GM11168 (cell line): ENCODE measurements at regions not wholly inside any gene's neighbourhood (a gene's known extent, or its start where the extent isn't known, plus 50 kb on each side); places are given as distances from the start of the nearest gene placed in this dataset.

Source experiments
- in situ Hi-C: fragments of 300-500 bp; cut with MboI; formaldehyde crosslinking; loops from one replicate; pipeline ENCODE4 v1.12.0; 2022; ENCODE audit warnings: low sequenced_read_pairs; ENCODE audit not compliant: unreplicated experiment

- in situ Hi-C loops = no loop called here
Measured at GRCh38 chr21:35853321-35854239, 206.7 kb downstream of the SETD4 start.

- in situ Hi-C loops = no loop called here
Measured at GRCh38 chr21:35852820-35853219, 207.5 kb downstream of the SETD4 start.

DNA sequence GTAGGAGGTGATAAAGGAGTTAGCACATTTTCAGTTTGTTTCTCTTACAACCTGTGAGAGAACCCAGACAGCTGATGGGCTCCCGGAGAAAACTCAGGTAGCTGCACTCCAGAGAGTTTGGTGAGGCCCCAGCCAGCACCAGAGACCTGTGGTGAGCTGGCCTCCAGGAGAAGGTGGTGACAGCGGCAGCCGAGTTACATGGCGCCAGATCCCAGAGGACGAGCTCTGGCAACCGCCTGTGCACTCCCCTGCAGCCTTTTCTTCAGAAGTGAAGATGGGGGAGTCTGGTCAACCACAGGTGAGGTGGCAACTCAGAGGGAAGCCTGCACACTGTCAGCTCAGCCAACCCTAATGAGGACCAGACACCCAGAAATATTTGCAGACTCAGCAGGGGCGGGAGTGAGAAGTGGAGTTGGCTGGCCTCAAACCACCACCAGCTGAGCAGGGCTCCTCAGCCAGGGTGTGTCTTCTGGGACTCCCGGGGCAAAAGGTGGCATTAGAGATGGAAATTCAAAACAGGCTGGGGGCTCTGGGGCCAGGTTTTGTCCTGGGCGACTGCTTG lies 209.7 kb downstream of the SETD4 start:
- in situ Hi-C loops = no loop called here

DNA sequence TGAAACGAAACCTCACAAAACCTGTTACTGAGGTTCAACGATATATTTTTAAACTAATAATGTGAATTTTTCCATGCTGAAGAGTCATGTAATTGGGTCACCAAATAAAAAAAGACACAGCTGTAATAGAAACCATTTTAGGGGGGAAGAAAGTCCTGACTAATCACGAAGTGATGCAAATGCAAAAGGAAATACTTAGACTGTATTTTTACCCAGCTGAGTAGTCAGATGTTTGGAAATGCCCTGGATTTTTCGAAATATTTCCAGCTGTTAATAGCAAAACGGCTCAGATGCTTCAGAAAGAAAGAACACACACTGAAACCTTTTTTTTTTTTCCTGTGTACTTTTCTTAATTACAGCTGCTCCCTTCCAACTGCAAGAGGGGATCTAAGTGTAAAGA lies 210.3 kb downstream of the SETD4 start:
- in situ Hi-C loops = no loop called here

GRCh38 chr21:35849144-35849543 lies 211.2 kb downstream of the SETD4 start:
- in situ Hi-C loops = loop anchor here (25.0 kb wide), 2 partner anchors 437 to 1112 kb away; no protein-coding TSS in a partner anchor

DNA sequence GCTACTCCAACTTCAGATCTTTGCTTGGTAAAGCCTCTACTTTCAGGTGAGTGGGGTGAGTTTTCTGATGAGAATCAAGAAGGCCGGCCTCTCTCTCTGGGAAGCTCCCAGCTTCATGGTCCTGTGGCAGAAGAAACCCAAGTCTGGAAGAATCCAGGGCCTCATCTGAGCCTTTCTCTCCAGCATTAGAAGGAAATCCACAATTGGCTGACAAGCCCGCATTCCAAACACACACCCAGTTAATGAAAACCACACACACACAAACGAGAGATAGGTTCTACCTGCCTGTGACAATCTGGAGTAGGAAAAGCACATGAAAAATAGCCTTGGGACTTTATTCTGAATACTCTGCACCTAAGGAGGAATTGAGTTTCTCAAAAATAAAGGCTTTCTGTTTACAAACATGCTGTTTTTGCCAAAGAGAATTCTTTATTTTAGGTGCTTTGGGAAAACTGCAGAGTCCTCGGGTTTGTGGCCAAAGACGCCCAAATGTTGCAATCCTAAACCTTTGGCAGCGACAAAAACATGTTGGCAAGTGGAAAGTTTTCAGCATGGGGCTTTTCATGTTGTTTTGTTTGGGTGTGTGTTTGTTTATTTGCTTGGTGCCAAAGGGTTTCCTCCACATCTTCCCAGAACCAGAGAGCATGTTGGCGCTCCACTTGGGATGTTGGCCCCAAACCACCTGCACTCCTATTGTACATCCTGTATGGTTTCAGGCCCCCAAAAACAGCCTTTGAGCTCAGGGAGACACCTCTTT lies 216.2 kb downstream of the SETD4 start:
- in situ Hi-C loops = loop anchor here (25.0 kb wide), 2 partner anchors 432 to 1107 kb away; no protein-coding TSS in a partner anchor

DNA sequence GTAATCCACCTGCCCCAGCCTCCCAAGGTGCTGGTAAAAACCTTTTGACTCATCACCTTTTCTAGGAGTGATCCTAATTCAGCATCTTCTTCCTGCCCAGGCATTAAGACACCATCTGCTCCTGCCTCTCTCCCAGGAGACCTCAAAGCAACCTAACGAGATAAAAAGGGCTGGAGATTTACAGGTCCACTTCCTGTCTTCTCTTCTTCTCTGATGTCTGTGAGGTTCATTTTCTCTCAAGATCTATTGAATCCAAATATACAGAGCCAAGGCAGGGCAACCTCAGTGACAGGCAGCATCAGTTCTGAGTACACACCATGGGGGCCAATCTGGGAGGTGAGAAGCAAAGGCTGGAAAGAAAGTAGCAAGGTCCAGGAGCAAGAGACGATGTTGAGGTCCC lies 219.4 kb downstream of the SETD4 start:
- in situ Hi-C loops = loop anchor here (25.0 kb wide), 2 partner anchors 429 to 1104 kb away; no protein-coding TSS in a partner anchor

GRCh38 chr21:35840197-35840799 lies 220.0 kb downstream of the SETD4 start:
- in situ Hi-C loops = loop anchor here (25.0 kb wide), 2 partner anchors 428 to 1103 kb away; no protein-coding TSS in a partner anchor

GRCh38 chr21:35838987-35839763 lies 221.2 kb downstream of the SETD4 start:
- in situ Hi-C loops = loop anchor here (25.0 kb wide), 2 partner anchors 427 to 1102 kb away; no protein-coding TSS in a partner anchor

GRCh38 chr21:35838350-35838749 lies 222.0 kb downstream of the SETD4 start:
- in situ Hi-C loops = loop anchor here (25.0 kb wide), 2 partner anchors 426 to 1101 kb away; no protein-coding TSS in a partner anchor

DNA sequence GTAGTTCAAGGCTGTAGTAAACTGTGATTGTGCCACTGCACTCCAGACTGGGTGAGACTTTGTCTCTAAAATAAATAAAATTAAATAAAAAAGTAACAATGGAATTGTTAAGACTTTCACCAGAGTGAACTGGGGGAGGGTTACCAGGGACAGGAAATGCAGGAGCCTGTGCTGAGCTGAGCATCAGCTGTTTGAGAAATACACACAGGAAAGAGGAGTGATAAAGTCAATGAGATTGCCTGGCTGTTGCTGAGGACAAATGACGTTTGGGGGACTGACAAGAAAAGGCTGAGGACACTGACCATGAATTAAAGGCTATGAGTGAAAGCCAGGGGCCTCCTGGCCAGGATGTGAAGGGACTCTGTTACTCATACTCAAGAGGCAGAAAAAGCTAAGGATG lies 226.3 kb downstream of the SETD4 start:
- in situ Hi-C loops = loop anchor here (25.0 kb wide), 2 partner anchors 422 to 1097 kb away; no protein-coding TSS in a partner anchor

- in situ Hi-C loops = loop anchor here (25.0 kb wide), 2 partner anchors 421 to 1096 kb away; no protein-coding TSS in a partner anchor
Measured at GRCh38 chr21:35833388-35833787, 226.9 kb downstream of the SETD4 start.

GRCh38 chr21:35831230-35831629 lies 229.1 kb downstream of the SETD4 start:
- in situ Hi-C loops = loop anchor here (25.0 kb wide), 2 partner anchors 419 to 1094 kb away; no protein-coding TSS in a partner anchor

- in situ Hi-C loops = loop anchor here (25.0 kb wide), 2 partner anchors 417 to 1092 kb away; no protein-coding TSS in a partner anchor
Measured at GRCh38 chr21:35829067-35829466, 231.3 kb downstream of the SETD4 start.

DNA sequence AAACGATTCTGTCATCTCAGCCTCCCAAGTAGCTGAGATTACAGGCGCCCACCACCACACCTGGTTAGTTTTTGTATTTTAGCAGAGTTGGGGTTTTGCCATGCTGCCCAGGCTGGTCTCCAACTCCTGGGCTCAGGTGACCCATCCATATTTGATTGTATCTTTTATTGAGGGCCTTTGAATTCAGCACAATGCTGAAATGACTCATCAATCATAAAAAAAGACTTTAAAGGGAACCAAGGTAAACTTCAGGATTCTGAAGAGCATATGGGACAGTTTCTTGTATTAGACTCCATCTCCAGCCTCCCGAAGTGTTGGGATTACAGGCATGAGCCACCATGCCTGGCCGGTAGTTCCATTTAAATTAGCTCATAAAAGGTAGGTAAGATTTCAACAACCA lies 232.2 kb downstream of the SETD4 start:
- in situ Hi-C loops = loop anchor here (25.0 kb wide), 2 partner anchors 416 to 1091 kb away; no protein-coding TSS in a partner anchor

DNA sequence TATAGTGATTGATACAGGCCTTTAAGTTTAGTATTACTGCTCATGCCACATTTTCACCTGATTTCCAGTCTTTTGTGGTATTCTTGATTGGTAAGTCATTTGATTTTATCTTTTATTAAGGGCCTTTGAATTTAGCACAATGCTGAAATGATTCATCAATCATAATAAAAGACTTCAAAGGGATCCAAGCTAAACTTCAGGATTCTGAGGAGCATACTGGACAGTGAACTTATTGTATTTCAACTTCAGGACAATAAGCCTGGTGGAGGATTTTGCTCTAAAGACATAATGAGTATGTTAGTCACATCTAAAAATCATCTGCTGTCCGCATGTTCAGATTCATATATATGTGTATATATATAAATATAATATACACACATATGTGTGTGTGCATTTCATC lies 233.3 kb downstream of the SETD4 start:
- in situ Hi-C loops = loop anchor here (25.0 kb wide), 2 partner anchors 415 to 1090 kb away; no protein-coding TSS in a partner anchor

GRCh38 chr21:35825370-35826353 lies 234.7 kb downstream of the SETD4 start:
- in situ Hi-C loops = loop anchor here (25.0 kb wide), 2 partner anchors 413 to 1088 kb away; no protein-coding TSS in a partner anchor

DNA sequence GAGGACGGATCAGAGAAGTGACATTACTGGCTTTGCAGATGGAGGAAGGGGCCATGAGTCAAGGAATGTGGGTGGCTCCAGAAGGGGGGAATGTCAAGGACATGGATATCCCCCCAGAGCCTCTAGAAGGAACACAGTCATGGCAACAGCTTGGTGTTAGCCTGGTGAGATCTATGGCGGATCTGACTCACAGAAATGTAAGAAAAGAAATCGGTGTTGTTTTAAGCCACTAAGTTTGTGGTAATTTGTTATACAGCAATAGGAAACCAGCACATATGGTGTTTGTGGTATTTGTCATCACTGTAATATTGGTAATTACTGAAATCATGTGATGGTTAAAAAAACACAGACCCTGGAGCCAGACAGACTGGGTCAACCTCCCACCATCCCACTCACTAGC lies 236.2 kb downstream of the SETD4 start:
- in situ Hi-C loops = no loop called here
